ENCODE measurements at regions not wholly inside any gene's neighbourhood (a gene's known extent, or its start where the extent isn't known, plus 50 kb on each side); places are given as distances from the start of the nearest gene placed in this dataset.

GRCh38 chr7:26489906-26490639 is 198.4 kb downstream of the SNX10 start:
- no peak for DNase-seq

GRCh38 chr7:26490640-26491624 is 199.3 kb downstream of the SNX10 start:
- peak; percentile 42 for DNase-seq

DNA sequence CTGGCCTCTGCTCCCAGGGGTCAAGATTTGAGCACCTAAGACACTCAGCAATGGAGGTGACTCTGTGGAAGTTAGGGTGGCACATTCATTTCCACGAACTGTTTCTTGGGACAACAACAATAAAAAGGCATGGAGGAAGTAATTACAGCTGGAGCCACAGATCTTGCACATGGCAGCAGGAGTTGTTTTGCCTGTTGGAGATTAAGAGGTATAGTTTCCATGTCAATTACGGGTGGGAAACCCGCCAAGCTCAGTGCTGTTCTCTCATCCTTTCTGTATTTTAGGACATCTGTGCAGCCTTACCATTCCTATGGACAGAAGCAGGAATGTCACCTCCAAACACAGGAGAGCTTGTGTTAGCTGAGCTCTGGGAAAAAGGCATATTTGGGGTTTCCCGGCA is 201.2 kb downstream of the SNX10 start:
- DNase-seq, result no peak

DNA sequence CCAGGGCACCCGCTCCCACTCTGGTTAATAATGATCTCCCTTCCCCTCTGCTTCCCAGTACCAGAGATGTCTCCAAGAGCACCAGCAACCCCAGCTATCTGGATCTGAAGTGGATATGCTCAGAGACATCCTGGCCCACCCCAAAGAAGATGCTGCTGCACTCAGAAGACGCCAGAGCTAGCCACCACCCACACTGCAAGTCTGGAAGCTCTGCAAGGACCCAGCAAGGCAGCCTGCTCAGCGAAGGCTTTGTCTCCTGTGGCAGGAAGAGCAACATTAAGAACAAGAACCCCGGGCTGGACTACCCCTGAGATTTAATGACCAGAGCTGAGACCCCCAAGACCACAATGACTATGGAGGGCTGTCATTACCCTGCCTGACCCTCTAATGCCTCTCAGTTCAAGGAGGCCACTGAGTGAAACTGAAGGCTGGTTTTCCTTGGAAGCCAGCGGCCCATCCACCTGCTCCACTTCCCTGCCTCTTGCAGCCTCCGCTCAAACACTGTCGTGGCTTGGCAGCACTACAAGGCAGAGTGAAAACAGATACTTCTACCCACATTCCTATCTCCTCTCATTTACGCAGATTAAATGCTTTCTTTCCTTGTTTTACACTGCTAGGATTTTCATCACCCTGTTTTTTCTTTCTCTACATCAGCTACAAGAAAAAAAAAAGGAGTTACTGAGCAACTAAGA is 202.2 kb downstream of the SNX10 start:
- DNase-seq, result peak; percentile 21

DNA sequence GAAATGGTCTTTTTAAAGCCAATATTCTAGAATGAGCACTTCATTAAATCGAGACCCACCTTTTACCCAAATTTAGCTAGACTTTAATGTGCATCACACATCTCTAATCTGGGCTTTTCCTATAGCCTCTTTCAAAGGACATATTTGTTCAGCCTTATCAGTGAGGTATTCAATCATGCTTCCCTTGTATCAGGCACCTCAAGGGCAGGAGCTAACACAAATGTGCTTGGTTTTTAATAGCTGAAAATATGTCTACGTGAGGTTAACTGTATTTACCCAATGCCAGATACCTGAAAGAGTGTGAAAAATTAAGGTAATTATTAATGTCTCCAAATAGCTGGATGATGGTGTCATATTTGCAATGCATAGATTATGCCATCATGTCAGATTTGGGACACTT is 203.9 kb downstream of the SNX10 start:
- no peak for DNase-seq

DNA sequence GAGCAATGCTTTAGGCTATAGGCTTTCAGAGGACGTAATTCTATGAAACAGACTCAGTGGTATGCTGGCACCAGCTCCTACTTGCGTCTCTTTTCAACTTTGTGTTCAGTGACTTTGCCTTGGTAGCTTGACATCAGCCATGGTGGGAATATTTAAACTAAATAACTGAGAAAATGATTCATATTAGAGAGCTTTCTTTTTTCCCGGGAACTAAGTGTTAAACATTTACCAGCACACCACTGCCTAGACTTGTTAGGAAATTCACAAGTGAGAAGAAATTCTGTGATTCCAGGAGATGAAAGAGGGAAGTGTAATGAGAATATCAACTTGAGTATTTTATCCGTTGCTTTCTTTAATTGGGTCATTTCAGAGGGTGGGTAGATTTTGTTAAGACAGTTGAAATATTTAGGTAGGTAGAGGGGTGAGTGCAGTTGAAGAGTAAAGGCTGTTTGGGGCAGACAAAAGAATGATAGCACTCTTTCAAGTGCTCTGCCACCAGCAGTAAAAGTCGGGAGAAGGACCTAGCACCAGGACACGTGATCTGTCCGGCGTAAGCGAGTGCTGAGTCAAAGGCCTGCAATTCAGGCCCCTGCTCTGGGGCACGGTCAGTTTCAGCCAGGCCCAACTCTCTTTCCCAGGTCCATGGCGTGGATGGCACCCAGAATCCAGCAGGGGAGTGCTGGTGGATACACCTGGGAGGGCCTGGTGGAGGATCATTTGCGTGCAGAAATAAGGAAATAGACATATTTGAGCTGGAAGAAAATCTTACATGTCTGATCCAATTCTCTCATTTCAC is 206.3 kb downstream of the SNX10 start:
- DNase-seq, result no peak

DNA sequence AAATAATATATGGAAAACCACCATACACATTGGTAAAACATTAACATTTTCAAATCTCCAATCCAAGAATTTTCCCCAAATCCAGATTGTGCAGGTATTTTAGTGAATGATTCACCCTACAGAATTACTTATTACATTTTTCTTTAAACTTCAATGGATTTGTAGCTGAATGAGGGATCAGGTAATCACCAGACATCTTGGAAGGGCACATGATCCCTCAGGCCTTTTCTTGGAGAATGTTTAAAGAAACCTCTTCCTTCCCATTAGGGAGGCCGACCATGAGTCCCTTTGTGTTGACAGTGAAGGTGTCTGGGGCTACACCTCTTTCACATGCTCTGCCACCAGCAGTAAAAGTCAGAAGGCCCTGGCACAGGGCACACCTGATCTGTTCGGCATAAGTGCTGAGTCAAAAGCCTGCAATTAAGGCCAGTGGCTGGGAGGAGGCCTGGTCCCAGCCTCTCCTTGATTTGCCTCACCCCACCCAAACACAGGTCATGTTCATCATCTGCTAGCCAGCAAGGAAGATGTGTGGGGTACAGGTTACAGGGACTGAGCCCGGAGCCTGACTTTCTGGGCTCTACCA is 207.7 kb downstream of the SNX10 start:
- no peak for DNase-seq

DNA sequence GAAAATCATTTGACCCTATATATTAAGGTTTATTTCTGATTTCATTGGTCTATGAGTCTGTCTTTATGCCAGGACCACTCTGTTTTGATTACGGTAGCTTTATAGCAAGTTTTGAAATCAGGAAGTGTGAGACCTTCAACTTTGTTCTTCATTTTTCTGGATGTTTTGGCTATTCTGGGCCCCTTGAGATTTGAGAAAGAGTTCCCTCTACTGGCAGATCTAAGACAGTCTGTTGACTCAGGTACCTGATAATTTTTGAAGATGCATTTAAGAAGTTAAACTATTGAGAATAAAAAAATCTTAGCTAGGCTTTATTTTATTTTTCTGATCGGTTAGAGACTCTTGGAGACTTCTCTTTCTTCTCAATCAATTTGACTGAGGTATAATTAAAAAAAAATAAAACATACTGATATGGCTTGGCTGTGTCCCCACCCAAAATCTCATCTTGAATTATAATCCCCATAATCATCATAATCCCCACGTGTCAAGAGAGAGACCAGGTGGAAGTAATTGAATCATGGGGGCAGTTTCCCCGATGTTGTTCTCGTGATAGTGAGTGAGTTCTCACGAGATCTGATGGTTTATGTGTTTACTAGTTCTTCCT is 209.2 kb downstream of the SNX10 start:
- no peak for DNase-seq

DNA sequence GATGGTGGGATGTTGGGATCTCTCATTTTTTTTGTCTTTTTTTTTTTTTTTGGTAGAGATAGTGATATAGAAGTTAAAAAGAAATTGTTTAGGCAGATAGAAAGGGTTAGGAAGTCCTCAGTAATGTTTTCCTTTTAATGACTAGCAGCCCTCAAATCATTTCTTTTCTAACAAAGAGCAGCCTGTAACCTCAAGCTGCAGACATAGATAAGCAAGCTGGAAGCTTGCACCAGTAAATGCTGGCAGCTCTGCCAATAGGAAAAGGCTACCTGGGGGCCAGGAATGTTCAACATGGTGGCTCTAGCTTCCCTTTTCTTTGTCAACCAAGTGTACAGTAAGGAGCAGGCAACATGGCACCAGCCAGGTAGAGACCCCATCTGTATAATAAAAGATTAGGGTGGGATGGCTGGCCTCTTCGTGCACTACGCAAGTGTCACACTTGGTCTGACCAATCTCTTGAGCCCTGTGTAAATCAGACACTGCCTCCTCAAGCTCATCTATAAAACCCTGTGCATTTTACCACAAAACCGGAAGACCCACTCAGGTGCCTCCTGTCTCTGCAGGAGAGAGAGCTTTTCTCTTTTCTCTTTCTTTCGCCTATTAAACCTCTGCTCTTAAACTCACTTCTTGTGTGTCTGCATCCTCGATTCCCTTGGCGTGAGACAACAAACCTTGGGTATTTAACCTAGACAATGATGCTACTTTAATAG is 212.9 kb downstream of the SNX10 start:
- no peak for DNase-seq

DNA sequence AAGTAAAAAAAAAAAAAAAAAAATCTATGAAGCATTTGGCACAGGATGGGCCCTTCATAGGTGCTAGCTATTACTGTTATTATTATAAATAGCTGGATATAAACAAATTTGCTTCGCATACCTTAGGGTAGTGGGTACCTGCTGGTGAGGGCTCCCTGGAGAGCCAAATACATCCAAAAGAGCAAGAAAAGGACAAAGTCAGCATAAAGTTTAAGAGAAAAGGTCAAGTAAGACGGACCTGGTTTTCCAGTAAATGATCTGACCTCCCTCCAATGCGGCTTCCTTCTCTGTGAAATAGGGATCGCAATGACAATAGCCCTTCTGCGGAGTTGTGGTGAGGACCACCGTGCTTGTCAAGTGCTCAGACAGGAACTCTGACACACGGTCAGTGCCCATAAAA is 214.5 kb downstream of the SNX10 start:
- no peak for DNase-seq

GRCh38 chr7:26507108-26507987 is 215.7 kb downstream of the SNX10 start:
- DNase-seq, result no peak

DNA sequence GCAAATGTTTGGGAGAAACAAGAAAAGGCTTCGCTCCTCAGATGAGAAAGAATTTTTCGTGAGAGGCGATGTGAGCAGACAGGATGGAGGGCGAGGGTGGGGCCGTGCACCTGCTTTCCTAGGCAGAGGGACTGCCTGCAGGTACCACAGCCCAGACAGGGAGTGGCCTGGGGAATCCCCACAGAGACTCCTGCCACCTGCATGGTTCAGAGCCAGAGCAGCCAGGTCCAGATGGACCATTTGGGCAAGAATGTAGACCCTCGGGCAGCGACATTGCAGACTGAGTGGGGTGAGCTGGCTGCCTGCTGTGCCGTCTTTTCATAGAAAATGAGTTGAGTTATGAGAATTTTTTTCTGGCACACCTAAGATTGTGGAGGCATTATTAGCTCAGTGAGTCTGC is 216.8 kb downstream of the SNX10 start:
- DNase-seq, result peak; percentile 31

DNA sequence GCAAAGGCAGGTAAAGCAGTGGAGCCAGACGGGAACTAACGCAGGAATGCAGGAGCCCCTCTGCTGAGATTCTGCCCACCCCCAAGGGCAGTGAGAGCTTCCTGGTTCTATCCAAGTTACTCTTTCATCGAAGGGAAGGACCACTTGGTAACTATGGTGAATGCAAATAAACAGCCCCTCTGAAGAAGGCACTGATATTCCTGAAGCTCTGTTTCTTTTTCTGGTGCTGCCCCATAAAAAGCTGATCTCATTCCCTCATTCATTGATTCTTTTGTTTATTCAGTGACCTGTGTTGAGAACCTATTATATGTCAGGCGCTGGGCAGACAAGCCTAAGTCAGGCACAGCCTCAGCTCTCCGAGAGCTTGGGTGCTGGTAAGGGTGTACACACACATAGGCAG is 217.3 kb downstream of the SNX10 start:
- no peak for DNase-seq

GRCh38 chr7:26510231-26510957 is 218.7 kb downstream of the SNX10 start:
- DNase-seq, result no peak

DNA sequence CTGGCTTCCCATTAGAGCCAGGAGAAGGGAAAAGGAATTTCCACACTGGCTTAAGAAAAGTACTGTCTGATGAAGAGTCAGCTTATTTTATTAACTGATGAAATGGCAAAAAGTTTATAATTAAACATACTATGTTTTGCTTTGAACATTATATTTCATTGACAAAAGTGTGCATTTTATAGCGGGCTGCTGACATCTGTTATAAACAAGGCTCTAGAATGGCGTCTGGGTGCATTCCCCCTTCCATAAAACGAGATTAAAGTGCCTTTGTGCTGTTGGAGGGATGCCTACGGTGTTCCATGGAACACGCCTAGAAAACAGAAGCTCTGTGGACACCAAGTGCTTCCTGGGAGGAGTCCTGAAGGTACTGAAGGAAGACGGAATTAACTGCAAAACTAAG is 220.2 kb downstream of the SNX10 start:
- no peak for DNase-seq

DNA sequence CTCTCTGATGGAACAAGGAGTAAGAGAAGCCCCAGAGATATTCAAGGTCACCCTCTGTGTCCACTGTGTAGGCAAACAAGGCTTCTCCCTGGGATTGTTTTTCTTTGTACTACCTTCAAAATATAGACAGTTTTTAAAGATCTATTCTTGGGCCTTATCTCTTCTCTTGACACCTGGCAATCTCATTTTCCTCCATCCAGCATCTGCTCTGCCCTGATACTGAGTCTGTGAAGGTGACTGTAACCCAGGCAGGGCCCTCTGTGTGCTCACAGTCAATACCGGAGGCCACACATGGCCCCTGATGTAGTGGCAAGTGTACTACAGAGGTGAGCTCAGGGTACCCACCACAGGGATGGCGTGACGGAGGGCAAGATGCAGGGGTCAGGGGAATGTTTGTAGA is 221.1 kb downstream of the SNX10 start:
- DNase-seq, result no peak

GRCh38 chr7:26513948-26514347 is 222.3 kb downstream of the SNX10 start:
- DNase-seq, result no peak

DNA sequence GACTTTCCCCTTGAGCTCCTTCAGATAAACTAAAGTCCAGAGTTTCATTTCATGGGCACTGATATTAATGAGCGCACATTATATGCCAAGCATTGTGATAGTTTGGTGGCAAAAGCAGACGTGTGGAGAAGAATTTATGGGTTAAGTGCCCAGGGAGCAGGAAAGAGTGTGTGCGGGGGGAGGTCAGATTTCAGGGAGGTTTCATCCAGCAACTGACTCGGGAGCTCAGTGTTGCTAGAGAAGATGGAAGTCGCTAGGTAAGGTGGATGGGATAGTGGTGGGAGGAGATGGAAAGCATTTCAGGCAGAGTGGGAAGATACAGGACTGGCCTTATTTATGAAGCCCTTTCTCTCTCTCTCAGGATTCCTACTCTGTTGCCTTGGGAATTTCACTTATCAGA is 223.0 kb downstream of the SNX10 start:
- DNase-seq, result no peak

DNA sequence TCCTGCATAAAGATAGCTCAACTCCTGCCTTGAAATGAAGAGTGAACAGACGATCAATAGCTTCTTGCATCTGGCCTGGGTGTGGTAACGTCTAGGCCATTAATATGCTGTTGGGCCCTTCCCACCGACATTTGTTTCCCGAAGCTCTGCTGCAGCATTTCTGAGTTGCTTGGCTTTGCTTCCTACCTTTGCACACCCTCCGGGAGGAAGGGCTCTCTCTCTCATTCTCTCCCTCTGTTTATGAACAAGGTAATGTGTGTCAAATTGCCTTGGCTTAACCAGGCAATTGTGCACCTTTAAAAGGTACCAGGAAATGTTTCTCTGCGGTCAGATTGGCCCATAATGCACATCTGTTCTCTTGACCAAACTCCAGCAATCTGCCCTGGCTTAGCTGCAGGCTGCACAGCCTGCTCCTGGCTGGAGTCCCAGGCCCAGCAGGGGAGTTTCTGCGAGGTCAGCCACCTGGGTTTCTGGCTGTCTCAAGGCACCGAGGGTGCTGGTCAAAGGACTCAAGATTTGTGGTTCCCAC is 223.7 kb downstream of the SNX10 start:
- DNase-seq, result peak; percentile 70

Measured in NCI-H2107 (cell line).